ENCODE measurements at regions not wholly inside any gene's neighbourhood (a gene's known extent, or its start where the extent isn't known, plus 50 kb on each side); places are given as distances from the start of the nearest gene placed in this dataset.

DNA sequence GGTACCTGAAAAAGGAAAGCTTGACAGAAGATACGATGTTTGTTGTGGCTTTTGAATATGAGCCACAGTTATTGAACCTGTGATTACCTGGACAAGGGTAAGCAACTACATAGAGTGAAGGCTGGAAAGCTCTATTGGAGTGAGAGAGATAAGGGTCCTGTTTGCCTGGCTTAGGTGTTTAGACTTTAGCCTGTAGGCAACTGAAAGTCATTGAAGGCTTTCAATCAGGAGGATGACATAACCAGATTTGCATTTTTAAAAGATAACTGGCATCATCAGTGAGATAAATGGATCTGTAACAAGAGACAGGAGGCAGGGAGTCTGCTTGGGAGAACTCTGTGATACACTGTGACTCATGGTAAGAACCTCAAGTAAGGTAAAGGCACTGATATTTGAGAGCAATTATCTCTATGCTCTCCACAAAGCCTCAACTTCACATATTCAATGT is 128.9 kb upstream of the SOX5 start:
- no peak overlapping the region for H2AFZ ChIP-seq (ENCODE audit: control insufficient read depth, low read length)
- TF ChIP-seq, protein P1, sequence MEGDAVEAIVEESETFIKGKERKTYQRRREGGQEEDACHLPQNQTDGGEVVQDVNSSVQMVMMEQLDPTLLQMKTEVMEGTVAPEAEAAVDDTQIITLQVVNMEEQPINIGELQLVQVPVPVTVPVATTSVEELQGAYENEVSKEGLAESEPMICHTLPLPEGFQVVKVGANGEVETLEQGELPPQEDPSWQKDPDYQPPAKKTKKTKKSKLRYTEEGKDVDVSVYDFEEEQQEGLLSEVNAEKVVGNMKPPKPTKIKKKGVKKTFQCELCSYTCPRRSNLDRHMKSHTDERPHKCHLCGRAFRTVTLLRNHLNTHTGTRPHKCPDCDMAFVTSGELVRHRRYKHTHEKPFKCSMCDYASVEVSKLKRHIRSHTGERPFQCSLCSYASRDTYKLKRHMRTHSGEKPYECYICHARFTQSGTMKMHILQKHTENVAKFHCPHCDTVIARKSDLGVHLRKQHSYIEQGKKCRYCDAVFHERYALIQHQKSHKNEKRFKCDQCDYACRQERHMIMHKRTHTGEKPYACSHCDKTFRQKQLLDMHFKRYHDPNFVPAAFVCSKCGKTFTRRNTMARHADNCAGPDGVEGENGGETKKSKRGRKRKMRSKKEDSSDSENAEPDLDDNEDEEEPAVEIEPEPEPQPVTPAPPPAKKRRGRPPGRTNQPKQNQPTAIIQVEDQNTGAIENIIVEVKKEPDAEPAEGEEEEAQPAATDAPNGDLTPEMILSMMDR (optimal IDR thresholded peaks at IDR 0.05 in 1 of 3, IDR thresholded peaks at IDR 0.05 in 1 of 3, conservative IDR thresholded peaks at IDR 0.05 in 1 of 3; ENCODE audit: extremely low read depth in 1 of 3, insufficient read depth in 2 of 3, low read length in 3 of 3), result no peak
- no peak for TF ChIP-seq EZH2 (IDR thresholded peaks at IDR 0.05; ENCODE audit: low read length)
- no peaks in the 10 kb centered on the region for H3K4me1 ChIP-seq (ENCODE audit: control insufficient read depth, extremely low read depth, insufficient read depth, low read length)
- H3K9ac ChIP-seq (ENCODE audit: control insufficient read depth, extremely low read depth, insufficient read depth, low read length), result no peak overlapping the region
- dilution Hi-C loops (cut with MboI; ENCODE audit: extremely low pct_ligation_motif_present, low sequenced_read_pairs), result no loop called here
- DNase-seq (ENCODE audit: low read depth, low spot score), result no peak
- no peak overlapping the region for H3K27ac ChIP-seq (ENCODE audit: control insufficient read depth, insufficient read depth, low read length)
- no peaks in the 10 kb centered on the region for H3K9me1 ChIP-seq (ENCODE audit: control insufficient read depth, extremely low read depth, insufficient read depth, low read length)
- H3K9me3 ChIP-seq (ENCODE audit: control insufficient read depth, low read depth, low read length), result no peaks in the 10 kb centered on the region
- no peak overlapping the region for H3K4me3 ChIP-seq (ENCODE audit: control insufficient read depth in 2 of 3, extremely low read depth in 1 of 3, insufficient read depth in 2 of 3, low read depth in 1 of 3, low read length in 3 of 3)
- no peaks in the 10 kb centered on the region for H4K20me1 ChIP-seq (ENCODE audit: control insufficient read depth, extremely low read depth, insufficient read depth, low read length)
- peaks cover 4% of the 10 kb centered on the region for H3K27me3 ChIP-seq (ENCODE audit: control insufficient read depth, extremely low read depth, insufficient read depth, low read length)
- peak; percentile 43 for FAIRE-seq
- no peak overlapping the region for H3K4me2 ChIP-seq (ENCODE audit: control insufficient read depth, extremely low read depth, insufficient read depth, low read depth, low read length)
- no peaks in the 10 kb centered on the region for H3K79me2 ChIP-seq (ENCODE audit: control insufficient read depth, insufficient read depth, low read length)
- H3K36me3 ChIP-seq (ENCODE audit: control insufficient read depth in 2 of 2, extremely low read depth in 1 of 2, insufficient read depth in 2 of 2, low read length in 2 of 2), result no peaks in the 10 kb centered on the region

GRCh38 chr12:24077161-24077560 is 127.7 kb upstream of the SOX5 start:
- Histone ChIP-seq H4K20me1 (ENCODE audit: control insufficient read depth, extremely low read depth, insufficient read depth, low read length) (no peaks in the 10 kb centered on the region), H3K9ac (ENCODE audit: control insufficient read depth, extremely low read depth, insufficient read depth, low read length) (no peak overlapping the region), H3K27me3 (ENCODE audit: control insufficient read depth, extremely low read depth, insufficient read depth, low read length) (peaks cover 4% of the 10 kb centered on the region), H3K36me3 (ENCODE audit: control insufficient read depth in 2 of 2, extremely low read depth in 1 of 2, insufficient read depth in 2 of 2, low read length in 2 of 2) (no peaks in the 10 kb centered on the region), H2AFZ (ENCODE audit: control insufficient read depth, low read length) (no peak overlapping the region), H3K4me1 (ENCODE audit: control insufficient read depth, extremely low read depth, insufficient read depth, low read length) (no peaks in the 10 kb centered on the region), H3K9me1 (ENCODE audit: control insufficient read depth, extremely low read depth, insufficient read depth, low read length) (no peaks in the 10 kb centered on the region), H3K4me3 (ENCODE audit: control insufficient read depth in 2 of 3, extremely low read depth in 1 of 3, insufficient read depth in 2 of 3, low read depth in 1 of 3, low read length in 3 of 3) (no peak overlapping the region), H3K4me2 (ENCODE audit: control insufficient read depth, extremely low read depth, insufficient read depth, low read depth, low read length) (no peak overlapping the region), H3K9me3 (ENCODE audit: control insufficient read depth, low read depth, low read length) (no peaks in the 10 kb centered on the region), H3K27ac (ENCODE audit: control insufficient read depth, insufficient read depth, low read length) (no peak overlapping the region), H3K79me2 (ENCODE audit: control insufficient read depth, insufficient read depth, low read length) (no peaks in the 10 kb centered on the region)
- TF ChIP-seq, protein P1 (optimal IDR thresholded peaks at IDR 0.05 in 1 of 3, IDR thresholded peaks at IDR 0.05 in 1 of 3, conservative IDR thresholded peaks at IDR 0.05 in 1 of 3; ENCODE audit: extremely low read depth in 1 of 3, insufficient read depth in 2 of 3, low read length in 3 of 3), result no peak
- TF ChIP-seq EZH2 (IDR thresholded peaks at IDR 0.05; ENCODE audit: low read length), result no peak
- dilution Hi-C loops (cut with MboI; ENCODE audit: extremely low pct_ligation_motif_present, low sequenced_read_pairs), result no loop called here
- no peak for FAIRE-seq
- no peak for DNase-seq (ENCODE audit: low read depth, low spot score)

Data from keratinocyte (primary cell).